ENCODE measurements at regions not wholly inside any gene's neighbourhood (a gene's known extent, or its start where the extent isn't known, plus 50 kb on each side); places are given as distances from the start of the nearest gene placed in this dataset.
"Not testable (repeated sequence)": the region's sequence is repeated elsewhere in the genome, so short reads cannot be mapped to it uniquely, and the experiment has no call there.

DNA sequence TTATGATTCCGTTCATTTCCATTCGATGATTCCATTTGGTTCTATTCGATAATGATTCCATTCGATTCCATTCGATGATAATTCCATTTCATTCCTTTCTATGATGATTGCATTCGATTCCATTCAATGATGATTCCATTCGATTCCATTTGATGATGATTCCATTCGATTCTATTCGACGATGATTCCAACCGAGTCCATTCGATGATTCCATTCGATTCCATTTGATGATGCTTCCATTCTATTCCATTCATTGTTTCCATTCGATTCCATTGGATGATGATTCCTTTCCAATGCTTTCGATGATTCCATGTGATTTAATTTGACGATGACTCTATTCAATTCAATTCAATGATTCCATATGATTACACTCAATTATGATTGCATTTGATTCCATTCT lies 1093.5 kb downstream of the RPIA start:
- Mint-ChIP-seq H3K36me3 (no peaks in the 10 kb centered on the region), H3K4me3 (no peak overlapping the region), H3K4me1 (no peaks in the 10 kb centered on the region), H3K27me3 (ENCODE audit: low read depth in 3 of 3) (no peaks in the 10 kb centered on the region), H3K27ac (no peak overlapping the region), H3K9me3 (peaks cover 23 to 84% (median 70%) of the 10 kb centered on the region in 7 donors)
- WGBS (ENCODE audit: insufficient coverage), result 80% methylated on average over 16 of the region's 16 CpGs
- Histone ChIP-seq H3K4me2 (replicated peaks; ENCODE audit: extremely low read depth, low read length, poor library complexity, severe bottlenecking) (no peak overlapping the region), H3K4me1 (ENCODE audit: control insufficient read depth in 1 of 2, insufficient read depth in 2 of 2, low read length in 2 of 2) (no peaks in the 10 kb centered on the region), H3K9ac (ENCODE audit: insufficient read depth, low read length, poor library complexity, severe bottlenecking) (no peak overlapping the region), H2AFZ (ENCODE audit: insufficient read depth, low read depth, low read length, poor library complexity, severe bottlenecking) (no peak overlapping the region), H3K4me3 (replicated peaks in 1 of 3; ENCODE audit: low read depth in 2 of 3, low read length in 3 of 3) (no peak overlapping the region), H3K27me3 (ENCODE audit: control insufficient read depth in 2 of 2, insufficient read depth in 2 of 2, low read length in 2 of 2) (no peaks in the 10 kb centered on the region), H3K36me3 (replicated peaks in 1 of 2; ENCODE audit: control insufficient read depth in 1 of 2, insufficient read depth in 2 of 2, low read length in 2 of 2) (no peaks in the 10 kb centered on the region), H3K9me3 (replicated peaks in 1 of 2; ENCODE audit: control insufficient read depth in 1 of 2, insufficient read depth in 1 of 2, low read length in 2 of 2) (peaks cover 61 to 95% of the 10 kb centered on the region in 2 donors), H3K27ac (ENCODE audit: low read depth in 1 of 2, low read length in 2 of 2) (no peak overlapping the region), H3K79me2 (ENCODE audit: insufficient read depth, low read length) (no peaks in the 10 kb centered on the region), H4K20me1 (ENCODE audit: insufficient read depth, low read length) (no peaks in the 10 kb centered on the region)
- intact Hi-C loops (cut with micrococcal nuclease), result no loop called here
- no peak for DNase-seq
- TF ChIP-seq, protein P1, sequence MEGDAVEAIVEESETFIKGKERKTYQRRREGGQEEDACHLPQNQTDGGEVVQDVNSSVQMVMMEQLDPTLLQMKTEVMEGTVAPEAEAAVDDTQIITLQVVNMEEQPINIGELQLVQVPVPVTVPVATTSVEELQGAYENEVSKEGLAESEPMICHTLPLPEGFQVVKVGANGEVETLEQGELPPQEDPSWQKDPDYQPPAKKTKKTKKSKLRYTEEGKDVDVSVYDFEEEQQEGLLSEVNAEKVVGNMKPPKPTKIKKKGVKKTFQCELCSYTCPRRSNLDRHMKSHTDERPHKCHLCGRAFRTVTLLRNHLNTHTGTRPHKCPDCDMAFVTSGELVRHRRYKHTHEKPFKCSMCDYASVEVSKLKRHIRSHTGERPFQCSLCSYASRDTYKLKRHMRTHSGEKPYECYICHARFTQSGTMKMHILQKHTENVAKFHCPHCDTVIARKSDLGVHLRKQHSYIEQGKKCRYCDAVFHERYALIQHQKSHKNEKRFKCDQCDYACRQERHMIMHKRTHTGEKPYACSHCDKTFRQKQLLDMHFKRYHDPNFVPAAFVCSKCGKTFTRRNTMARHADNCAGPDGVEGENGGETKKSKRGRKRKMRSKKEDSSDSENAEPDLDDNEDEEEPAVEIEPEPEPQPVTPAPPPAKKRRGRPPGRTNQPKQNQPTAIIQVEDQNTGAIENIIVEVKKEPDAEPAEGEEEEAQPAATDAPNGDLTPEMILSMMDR (IDR thresholded peaks at IDR 0.05), result no peak

DNA sequence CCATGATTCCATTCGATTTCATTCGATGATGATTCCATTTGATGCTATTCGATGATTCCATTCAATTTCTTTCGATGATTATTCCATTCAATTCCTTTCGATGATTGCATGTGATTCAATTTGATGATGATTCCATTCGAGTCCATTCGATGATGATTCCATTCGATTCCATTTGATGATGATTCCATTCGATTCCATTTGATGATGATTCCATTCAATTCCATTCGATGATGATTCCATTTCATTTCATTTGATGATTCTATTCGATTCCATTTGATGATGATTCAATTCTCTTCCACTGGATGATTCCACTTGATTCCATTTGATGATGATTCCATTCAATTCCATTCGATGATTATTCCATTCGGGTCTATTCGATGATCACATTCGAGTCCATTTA lies 1094.1 kb downstream of the RPIA start:
- peaks cover 59 to 95% of the 10 kb centered on the region in 2 donors for H3K9me3 ChIP-seq (replicated peaks in 1 of 2; ENCODE audit: control insufficient read depth in 1 of 2, insufficient read depth in 1 of 2, low read length in 2 of 2)
- H3K9me3 Mint-ChIP-seq, result peaks cover 23 to 84% (median 70%) of the 10 kb centered on the region in 7 donors
- WGBS (ENCODE audit: insufficient coverage), result 82% methylated on average over 15 of the region's 15 CpGs
- H3K4me3 Mint-ChIP-seq; H3K79me2 ChIP-seq (ENCODE audit: insufficient read depth, low read length); H3K27me3 ChIP-seq (ENCODE audit: control insufficient read depth in 2 of 2, insufficient read depth in 2 of 2, low read length in 2 of 2); H3K27ac ChIP-seq (ENCODE audit: low read depth in 1 of 2, low read length in 2 of 2); H3K4me2 ChIP-seq (replicated peaks; ENCODE audit: extremely low read depth, low read length, poor library complexity, severe bottlenecking); H2AFZ ChIP-seq (ENCODE audit: insufficient read depth, low read depth, low read length, poor library complexity, severe bottlenecking); H3K4me1 Mint-ChIP-seq; intact Hi-C loops (cut with micrococcal nuclease); DNase-seq; H3K36me3 ChIP-seq (replicated peaks in 1 of 2; ENCODE audit: control insufficient read depth in 1 of 2, insufficient read depth in 2 of 2, low read length in 2 of 2); H3K27ac Mint-ChIP-seq; H4K20me1 ChIP-seq (ENCODE audit: insufficient read depth, low read length); H3K4me1 ChIP-seq (ENCODE audit: control insufficient read depth in 1 of 2, insufficient read depth in 2 of 2, low read length in 2 of 2); H3K4me3 ChIP-seq (replicated peaks in 1 of 3; ENCODE audit: low read depth in 2 of 3, low read length in 3 of 3); H3K9ac ChIP-seq (ENCODE audit: insufficient read depth, low read length, poor library complexity, severe bottlenecking); H3K36me3 Mint-ChIP-seq; H3K27me3 Mint-ChIP-seq (ENCODE audit: low read depth in 3 of 3): not testable (repeated sequence)

DNA sequence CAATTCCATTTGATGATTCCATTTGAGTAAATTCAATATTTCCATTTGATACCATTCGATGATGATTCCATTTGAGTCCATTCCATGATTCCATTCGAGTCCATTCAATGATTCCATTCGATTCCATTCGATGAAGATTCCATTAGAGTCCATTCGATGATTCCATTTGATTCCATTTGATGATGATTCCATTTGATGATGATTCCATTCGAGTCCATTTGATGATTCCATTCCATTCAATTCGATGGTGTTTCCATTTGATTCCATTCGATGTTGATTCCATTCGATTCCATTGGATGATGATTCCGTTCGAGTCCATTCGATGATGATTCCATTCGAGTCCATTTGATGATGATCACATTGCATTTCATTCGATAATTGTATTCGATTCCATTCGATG lies 1095.2 kb downstream of the RPIA start:
- H3K27me3 Mint-ChIP-seq (ENCODE audit: low read depth in 3 of 3); H3K27ac ChIP-seq (ENCODE audit: low read depth in 1 of 2, low read length in 2 of 2); H3K27me3 ChIP-seq (ENCODE audit: control insufficient read depth in 2 of 2, insufficient read depth in 2 of 2, low read length in 2 of 2); H3K4me3 Mint-ChIP-seq; H3K4me3 ChIP-seq (replicated peaks in 1 of 3; ENCODE audit: low read depth in 2 of 3, low read length in 3 of 3); H2AFZ ChIP-seq (ENCODE audit: insufficient read depth, low read depth, low read length, poor library complexity, severe bottlenecking); intact Hi-C loops (cut with micrococcal nuclease); H3K9ac ChIP-seq (ENCODE audit: insufficient read depth, low read length, poor library complexity, severe bottlenecking); H3K4me2 ChIP-seq (replicated peaks; ENCODE audit: extremely low read depth, low read length, poor library complexity, severe bottlenecking); H3K79me2 ChIP-seq (ENCODE audit: insufficient read depth, low read length); H3K4me1 Mint-ChIP-seq; H4K20me1 ChIP-seq (ENCODE audit: insufficient read depth, low read length); H3K36me3 ChIP-seq (replicated peaks in 1 of 2; ENCODE audit: control insufficient read depth in 1 of 2, insufficient read depth in 2 of 2, low read length in 2 of 2); H3K4me1 ChIP-seq (ENCODE audit: control insufficient read depth in 1 of 2, insufficient read depth in 2 of 2, low read length in 2 of 2); DNase-seq; H3K27ac Mint-ChIP-seq; H3K36me3 Mint-ChIP-seq: not testable (repeated sequence)
- H3K9me3 Mint-ChIP-seq, result peaks cover 18 to 80% (median 69%) of the 10 kb centered on the region in 7 donors
- H3K9me3 ChIP-seq (replicated peaks in 1 of 2; ENCODE audit: control insufficient read depth in 1 of 2, insufficient read depth in 1 of 2, low read length in 2 of 2), result peaks cover 52 to 95% of the 10 kb centered on the region in 2 donors
- WGBS (ENCODE audit: insufficient coverage), result 88% methylated on average over 15 of the region's 16 CpGs

DNA sequence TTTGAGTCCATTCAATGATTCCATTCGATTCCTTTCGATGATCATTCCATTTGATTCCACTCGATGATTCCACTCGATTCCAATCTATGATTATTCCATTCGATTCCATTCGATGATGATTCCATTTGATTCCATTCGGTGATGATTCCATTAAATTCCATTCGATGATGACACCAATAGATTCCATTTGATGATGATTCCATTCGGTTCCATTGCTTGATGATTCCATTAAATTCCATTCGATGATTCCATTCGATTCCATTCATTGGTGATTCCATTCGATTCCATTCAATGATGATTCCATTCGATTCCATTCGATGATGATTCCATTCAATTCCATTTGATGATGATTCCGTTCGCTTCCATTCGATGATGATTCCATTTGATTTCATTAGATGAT lies 1104.1 kb downstream of the RPIA start:
- H3K4me3 ChIP-seq (replicated peaks in 1 of 3; ENCODE audit: low read depth in 2 of 3, low read length in 3 of 3); H2AFZ ChIP-seq (ENCODE audit: insufficient read depth, low read depth, low read length, poor library complexity, severe bottlenecking); H3K4me2 ChIP-seq (replicated peaks; ENCODE audit: extremely low read depth, low read length, poor library complexity, severe bottlenecking); H3K4me1 ChIP-seq (ENCODE audit: control insufficient read depth in 1 of 2, insufficient read depth in 2 of 2, low read length in 2 of 2); H3K79me2 ChIP-seq (ENCODE audit: insufficient read depth, low read length); H4K20me1 ChIP-seq (ENCODE audit: insufficient read depth, low read length); H3K4me3 Mint-ChIP-seq; H3K9ac ChIP-seq (ENCODE audit: insufficient read depth, low read length, poor library complexity, severe bottlenecking); H3K27ac Mint-ChIP-seq; H3K27me3 ChIP-seq (ENCODE audit: control insufficient read depth in 2 of 2, insufficient read depth in 2 of 2, low read length in 2 of 2); H3K27me3 Mint-ChIP-seq (ENCODE audit: low read depth in 3 of 3); H3K4me1 Mint-ChIP-seq; H3K27ac ChIP-seq (ENCODE audit: low read depth in 1 of 2, low read length in 2 of 2); H3K36me3 ChIP-seq (replicated peaks in 1 of 2; ENCODE audit: control insufficient read depth in 1 of 2, insufficient read depth in 2 of 2, low read length in 2 of 2); intact Hi-C loops (cut with micrococcal nuclease); DNase-seq; H3K36me3 Mint-ChIP-seq: not testable (repeated sequence)
- WGBS (ENCODE audit: insufficient coverage), result 87% methylated on average over 17 of the region's 17 CpGs
- H3K9me3 ChIP-seq (replicated peaks in 1 of 2; ENCODE audit: control insufficient read depth in 1 of 2, insufficient read depth in 1 of 2, low read length in 2 of 2), result peaks cover 57 to 100% of the 10 kb centered on the region in 2 donors
- peaks cover 13 to 78% (median 61%) of the 10 kb centered on the region in 7 donors for H3K9me3 Mint-ChIP-seq

Measured in CD14-positive monocyte (primary cell).